C4-2B (cell line): ENCODE measurements at regions not wholly inside any gene's neighbourhood (a gene's known extent, or its start where the extent isn't known, plus 50 kb on each side); places are given as distances from the start of the nearest gene placed in this dataset.

ENCODE experiments used
- CTCF ChIP-seq: fragments of 450-650 bp; conservative IDR thresholded peaks from 2 replicates; pipeline ENCODE4 v1.5.1; 2017; ENCODE audit warnings: mild to moderate bottlenecking
- ZFX ChIP-seq: fragments of 450-650 bp; IDR thresholded peaks from 2 replicates; pipeline ENCODE4 v1.6.1; 2017

GRCh38 chrX:76064825-76065224 lies 108.0 kb upstream of the PBDC1 start:
- TF ChIP-seq CTCF (no peak), ZFX (no peak)
